ENCODE measurements at regions not wholly inside any gene's neighbourhood (a gene's known extent, or its start where the extent isn't known, plus 50 kb on each side); places are given as distances from the start of the nearest gene placed in this dataset.

DNA sequence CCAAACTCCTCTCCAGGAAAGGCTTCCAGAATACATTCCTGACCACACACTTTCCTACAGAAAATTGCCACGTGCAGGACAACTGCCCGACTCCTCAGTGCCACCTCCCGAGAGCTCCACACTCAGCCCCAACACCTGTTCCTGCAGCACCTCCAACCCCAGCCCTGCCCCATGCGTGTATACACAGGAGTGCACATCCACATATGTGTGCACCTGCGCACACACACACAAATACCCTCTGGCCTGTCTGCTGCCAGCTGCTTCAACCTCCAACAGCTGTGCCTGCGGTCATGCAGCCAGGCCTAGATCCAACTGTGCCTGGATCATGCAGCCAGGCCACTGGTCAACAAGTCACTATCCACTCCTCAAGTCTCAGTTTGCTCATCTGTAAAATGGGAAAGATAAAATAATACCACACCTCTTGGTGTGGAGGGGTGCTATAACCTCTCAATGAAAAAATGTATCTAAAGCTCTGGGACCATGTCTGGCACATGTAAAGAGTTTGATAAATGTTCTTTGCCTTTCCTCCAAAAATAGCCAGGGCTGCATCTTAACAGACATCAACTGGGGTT is 152.1 kb upstream of the ID2 start:
- intact Hi-C loops (cut with micrococcal nuclease): no loop called here
- Histone ChIP-seq H4K20me1 (ENCODE audit: insufficient read depth) (no peaks in the 10 kb centered on the region), H3K4me3 (replicated peaks in 1 of 2; ENCODE audit: low read depth in 1 of 2, low read length in 2 of 2) (no peak overlapping the region), H2AFZ (ENCODE audit: low read depth, low read length, poor library complexity, severe bottlenecking) (no peak overlapping the region), H3K27ac (ENCODE audit: low read depth, low read length) (no peak overlapping the region), H3K27me3 (ENCODE audit: insufficient read depth, low read length) (no peaks in the 10 kb centered on the region), H3K9me3 (ENCODE audit: control insufficient read depth in 1 of 2, insufficient read depth in 1 of 2, low read depth in 1 of 2, low read length in 2 of 2) (peaks cover 3 to 11% of the 10 kb centered on the region in 2 experiments; a peak in 2 of 4 replicates), H3K36me3 (ENCODE audit: control insufficient read depth in 1 of 2, insufficient read depth in 2 of 2, low read length in 2 of 2) (no peaks in the 10 kb centered on the region), H3K9me2 (ENCODE audit: insufficient read depth) (no peaks in the 10 kb centered on the region), H3K4me2 (ENCODE audit: low read length) (no peak overlapping the region), H3K4me1 (ENCODE audit: control insufficient read depth in 1 of 2, insufficient read depth in 2 of 2, low read length in 2 of 2) (peaks cover 8% of the 10 kb centered on the region in 2 experiments; a peak in 3 of 4 replicates), H3K9ac (ENCODE audit: low read length) (no peak overlapping the region), H3K79me2 (ENCODE audit: insufficient read depth, low read length) (no peaks in the 10 kb centered on the region)
- no TSS peak for BruUV-seq (replicated peaks)
- ChIA-PET POLR2A (interaction anchor here (0.8 kb wide), 1 partner anchor 152 kb away, joined by 3 read pairs; the partner anchor contains the start of gene ID2), RAD21 (ENCODE audit: low non-redundant PET in 1 of 2, low total read pairs in 2 of 2, uncharacterized antibody in 2 of 2, unreplicated experiment in 2 of 2) (no interaction called here), CTCF (no interaction called here)
- DNase-seq (ENCODE audit: low read depth, low spot score) (no peak), ATAC-seq (no peak)
- no peak for TF ChIP-seq CBX3 (IDR thresholded peaks at IDR 0.05; ENCODE audit: low read depth)
- TF ChIP-seq, protein P1, sequence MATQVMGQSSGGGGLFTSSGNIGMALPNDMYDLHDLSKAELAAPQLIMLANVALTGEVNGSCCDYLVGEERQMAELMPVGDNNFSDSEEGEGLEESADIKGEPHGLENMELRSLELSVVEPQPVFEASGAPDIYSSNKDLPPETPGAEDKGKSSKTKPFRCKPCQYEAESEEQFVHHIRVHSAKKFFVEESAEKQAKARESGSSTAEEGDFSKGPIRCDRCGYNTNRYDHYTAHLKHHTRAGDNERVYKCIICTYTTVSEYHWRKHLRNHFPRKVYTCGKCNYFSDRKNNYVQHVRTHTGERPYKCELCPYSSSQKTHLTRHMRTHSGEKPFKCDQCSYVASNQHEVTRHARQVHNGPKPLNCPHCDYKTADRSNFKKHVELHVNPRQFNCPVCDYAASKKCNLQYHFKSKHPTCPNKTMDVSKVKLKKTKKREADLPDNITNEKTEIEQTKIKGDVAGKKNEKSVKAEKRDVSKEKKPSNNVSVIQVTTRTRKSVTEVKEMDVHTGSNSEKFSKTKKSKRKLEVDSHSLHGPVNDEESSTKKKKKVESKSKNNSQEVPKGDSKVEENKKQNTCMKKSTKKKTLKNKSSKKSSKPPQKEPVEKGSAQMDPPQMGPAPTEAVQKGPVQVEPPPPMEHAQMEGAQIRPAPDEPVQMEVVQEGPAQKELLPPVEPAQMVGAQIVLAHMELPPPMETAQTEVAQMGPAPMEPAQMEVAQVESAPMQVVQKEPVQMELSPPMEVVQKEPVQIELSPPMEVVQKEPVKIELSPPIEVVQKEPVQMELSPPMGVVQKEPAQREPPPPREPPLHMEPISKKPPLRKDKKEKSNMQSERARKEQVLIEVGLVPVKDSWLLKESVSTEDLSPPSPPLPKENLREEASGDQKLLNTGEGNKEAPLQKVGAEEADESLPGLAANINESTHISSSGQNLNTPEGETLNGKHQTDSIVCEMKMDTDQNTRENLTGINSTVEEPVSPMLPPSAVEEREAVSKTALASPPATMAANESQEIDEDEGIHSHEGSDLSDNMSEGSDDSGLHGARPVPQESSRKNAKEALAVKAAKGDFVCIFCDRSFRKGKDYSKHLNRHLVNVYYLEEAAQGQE (IDR thresholded peaks at IDR 0.05; ENCODE audit: low read depth): no peak
- no peak for TF ChIP-seq POLR2AphosphoS5 (IDR thresholded peaks at IDR 0.05; ENCODE audit: low read depth, low read length)
- no peak for TF ChIP-seq ZFX (IDR thresholded peaks at IDR 0.05)
- TF ChIP-seq EZH2 (IDR thresholded peaks at IDR 0.05): no peak
- TF ChIP-seq ELF1 (IDR thresholded peaks at IDR 0.05; ENCODE audit: borderline replicate concordance, low read depth): no peak
- TF ChIP-seq POLR2A (IDR thresholded peaks at IDR 0.05; ENCODE audit: borderline replicate concordance, extremely low read depth, insufficient read depth, insufficient read length): no peak
- no peak for TF ChIP-seq SIN3A (IDR thresholded peaks at IDR 0.05; ENCODE audit: low read depth)
- TF ChIP-seq CEBPB (IDR thresholded peaks at IDR 0.05; ENCODE audit: low read depth): no peak
- TF ChIP-seq EGR1 (IDR thresholded peaks at IDR 0.05; ENCODE audit: low read depth): no peak
- no peak for TF ChIP-seq TCF7L2 (IDR thresholded peaks at IDR 0.05; ENCODE audit: borderline replicate concordance, extremely low read depth, insufficient read depth, insufficient read length)
- TF ChIP-seq YY1 (IDR thresholded peaks at IDR 0.05; ENCODE audit: extremely low read depth, insufficient replicate concordance, low read depth, low read length): no peak
- TF ChIP-seq SRF (IDR thresholded peaks at IDR 0.05; ENCODE audit: low read depth): no peak
